ENCODE measurements at regions not wholly inside any gene's neighbourhood (a gene's known extent, or its start where the extent isn't known, plus 50 kb on each side); places are given as distances from the start of the nearest gene placed in this dataset.

DNA sequence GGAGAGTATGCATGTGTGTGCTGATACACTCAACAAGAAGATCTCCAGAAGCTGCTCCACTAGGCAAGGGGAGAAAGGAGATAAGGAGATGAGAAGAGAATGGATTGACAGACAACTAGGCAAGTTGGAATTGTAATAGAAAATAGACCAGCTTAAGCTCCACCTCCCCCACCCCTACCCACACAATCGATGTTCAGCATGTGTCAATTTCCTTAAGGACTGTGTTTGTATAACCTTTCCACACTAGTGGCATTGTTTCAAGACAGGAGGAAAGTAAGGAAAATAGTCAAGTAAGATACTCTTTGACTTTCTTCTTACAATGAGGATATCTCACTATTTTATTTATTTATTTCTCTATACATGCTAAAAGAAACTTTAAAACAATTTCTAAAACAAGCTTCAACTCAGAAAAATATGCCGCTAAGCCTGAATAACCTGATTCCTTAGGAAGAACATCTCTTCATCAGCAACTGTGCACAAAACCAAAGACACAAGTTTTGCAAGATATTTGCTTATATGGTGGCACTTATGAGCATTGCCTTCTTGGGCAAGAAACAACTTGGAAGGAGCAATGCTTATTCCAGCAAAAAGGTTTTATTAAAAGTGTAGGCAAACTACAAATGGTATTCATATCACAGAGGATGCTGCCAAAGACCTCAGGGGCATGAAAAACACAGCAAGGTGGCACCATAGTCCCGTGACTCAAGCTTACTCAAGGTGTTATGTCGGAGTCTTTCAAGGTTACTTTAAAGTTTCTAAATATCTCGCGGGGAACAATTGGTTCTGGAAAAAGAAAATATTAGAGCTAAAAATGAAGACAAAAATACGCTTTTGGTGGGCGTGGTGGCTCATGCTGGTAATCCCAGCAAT, 249.1 kb downstream of the COL12A1 start:
- no peaks in the 10 kb centered on the region for H3K36me3 ChIP-seq (ENCODE audit: control insufficient read depth in 2 of 2, insufficient read depth in 2 of 2, low read length in 2 of 2)
- H3K27me3 ChIP-seq (ENCODE audit: control insufficient read depth in 1 of 2, insufficient read depth in 2 of 2, low read length in 2 of 2), result no peaks in the 10 kb centered on the region
- no peak overlapping the region for H3K27ac ChIP-seq (ENCODE audit: low read length)
- H3K4me1 ChIP-seq (ENCODE audit: control insufficient read depth, insufficient read depth, low read length), result no peaks in the 10 kb centered on the region
- no peaks in the 10 kb centered on the region for H3K9me3 ChIP-seq (ENCODE audit: control insufficient read depth in 2 of 2, low read length in 2 of 2)
- H3K4me3 ChIP-seq (ENCODE audit: low read length in 2 of 2), result no peak overlapping the region
- no peak overlapping the region for H3K9ac ChIP-seq (ENCODE audit: low read length in 2 of 2)

DNA sequence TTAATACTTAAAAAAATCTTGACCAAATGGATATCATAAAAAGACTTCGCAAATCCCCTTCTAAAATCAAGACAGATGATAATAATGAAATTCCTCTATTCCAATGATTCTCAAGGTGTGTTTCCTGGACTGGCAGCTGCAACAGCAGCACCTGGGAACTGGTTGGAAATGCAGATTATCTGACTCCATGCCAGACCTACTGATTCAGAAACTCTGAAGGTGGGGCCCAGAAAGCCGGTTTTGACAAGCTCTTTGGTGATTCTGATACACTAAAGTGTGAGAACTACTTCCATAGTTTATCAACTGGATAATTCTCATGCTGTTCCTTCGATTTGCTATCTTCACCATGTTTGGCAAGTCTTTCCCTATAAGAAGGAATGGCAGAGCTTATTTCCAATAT, 252.1 kb downstream of the COL12A1 start:
- Histone ChIP-seq H3K4me1 (ENCODE audit: control insufficient read depth, insufficient read depth, low read length) (no peaks in the 10 kb centered on the region), H3K4me3 (ENCODE audit: low read length in 2 of 2) (no peak overlapping the region), H3K9me3 (ENCODE audit: control insufficient read depth in 2 of 2, low read length in 2 of 2) (no peaks in the 10 kb centered on the region), H3K27me3 (ENCODE audit: control insufficient read depth in 1 of 2, insufficient read depth in 2 of 2, low read length in 2 of 2) (no peaks in the 10 kb centered on the region), H3K36me3 (ENCODE audit: control insufficient read depth in 2 of 2, insufficient read depth in 2 of 2, low read length in 2 of 2) (no peaks in the 10 kb centered on the region), H3K9ac (ENCODE audit: low read length in 2 of 2) (no peak overlapping the region), H3K27ac (ENCODE audit: low read length) (no peak overlapping the region)

DNA sequence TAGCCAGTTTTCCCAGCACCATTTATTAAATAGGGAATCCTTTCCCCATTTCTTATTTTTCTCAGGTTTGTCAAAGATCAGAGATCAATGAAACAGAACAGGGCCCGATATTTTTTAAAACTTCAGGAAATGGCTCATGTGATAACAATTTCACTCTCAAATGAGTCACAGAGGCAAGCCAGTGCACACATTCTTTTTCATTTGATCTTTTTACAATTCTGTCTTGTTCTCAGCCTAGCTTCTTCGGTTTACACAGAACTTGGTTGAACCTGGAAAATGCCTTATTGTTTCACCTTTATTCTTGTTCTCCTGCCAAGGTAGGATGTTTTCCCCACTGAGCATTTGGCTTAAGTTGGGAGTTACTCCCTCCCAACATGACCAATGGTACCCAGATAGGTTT, 258.9 kb downstream of the COL12A1 start:
- Histone ChIP-seq H3K9ac (ENCODE audit: low read length in 2 of 2) (no peak overlapping the region), H3K36me3 (ENCODE audit: control insufficient read depth in 2 of 2, insufficient read depth in 2 of 2, low read length in 2 of 2) (no peaks in the 10 kb centered on the region), H3K9me3 (ENCODE audit: control insufficient read depth in 2 of 2, low read length in 2 of 2) (no peaks in the 10 kb centered on the region), H3K27me3 (ENCODE audit: control insufficient read depth in 1 of 2, insufficient read depth in 2 of 2, low read length in 2 of 2) (no peaks in the 10 kb centered on the region), H3K4me3 (ENCODE audit: low read length in 2 of 2) (no peak overlapping the region), H3K27ac (ENCODE audit: low read length) (no peak overlapping the region), H3K4me1 (ENCODE audit: control insufficient read depth, insufficient read depth, low read length) (no peaks in the 10 kb centered on the region)

DNA sequence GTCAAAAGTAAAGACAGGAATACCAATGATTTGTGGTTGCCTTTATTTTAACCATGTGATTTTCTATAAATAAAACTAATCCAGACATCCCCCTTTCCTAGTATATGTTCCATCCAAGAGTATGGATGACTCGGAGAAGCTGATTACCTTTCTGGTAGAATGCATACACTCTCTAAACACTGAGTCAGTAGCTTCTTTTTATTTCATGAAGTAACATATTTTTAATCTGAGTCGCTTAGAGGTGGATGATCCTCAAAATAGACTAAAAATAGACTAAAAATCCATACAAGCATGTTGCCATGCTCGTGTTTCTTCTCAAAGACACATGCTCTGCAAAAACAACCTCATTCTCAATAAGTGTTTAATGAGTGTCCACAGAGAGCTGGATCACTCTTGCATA, 263.7 kb downstream of the COL12A1 start:
- Histone ChIP-seq H3K27me3 (ENCODE audit: control insufficient read depth in 1 of 2, insufficient read depth in 2 of 2, low read length in 2 of 2) (no peaks in the 10 kb centered on the region), H3K9ac (ENCODE audit: low read length in 2 of 2) (no peak overlapping the region), H3K27ac (ENCODE audit: low read length) (no peak overlapping the region), H3K9me3 (ENCODE audit: control insufficient read depth in 2 of 2, low read length in 2 of 2) (no peaks in the 10 kb centered on the region), H3K36me3 (ENCODE audit: control insufficient read depth in 2 of 2, insufficient read depth in 2 of 2, low read length in 2 of 2) (no peaks in the 10 kb centered on the region), H3K4me1 (ENCODE audit: control insufficient read depth, insufficient read depth, low read length) (no peaks in the 10 kb centered on the region), H3K4me3 (ENCODE audit: low read length in 2 of 2) (no peak overlapping the region)

DNA sequence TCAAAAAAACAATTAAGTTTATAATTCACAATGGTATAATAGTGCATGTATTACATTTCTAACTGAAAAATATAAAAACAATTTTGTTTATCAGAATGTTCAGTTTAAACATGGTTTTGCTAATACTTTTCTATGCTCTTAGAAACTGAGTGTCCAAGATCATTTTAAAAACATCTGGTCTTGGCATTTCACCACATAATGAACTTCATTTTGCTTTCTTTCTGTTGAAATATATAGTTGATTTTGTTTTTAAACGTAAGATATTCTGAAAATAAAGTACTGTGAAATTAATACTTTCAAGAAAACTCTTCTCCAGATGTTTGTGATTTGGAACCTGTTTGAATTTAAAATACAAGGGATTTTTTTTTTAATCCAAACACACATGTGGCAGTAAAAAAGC, 264.4 kb downstream of the COL12A1 start:
- no peak overlapping the region for H3K9ac ChIP-seq (ENCODE audit: low read length in 2 of 2)
- no peaks in the 10 kb centered on the region for H3K9me3 ChIP-seq (ENCODE audit: control insufficient read depth in 2 of 2, low read length in 2 of 2)
- no peak overlapping the region for H3K4me3 ChIP-seq (ENCODE audit: low read length in 2 of 2)
- H3K27me3 ChIP-seq (ENCODE audit: control insufficient read depth in 1 of 2, insufficient read depth in 2 of 2, low read length in 2 of 2), result no peaks in the 10 kb centered on the region
- H3K27ac ChIP-seq (ENCODE audit: low read length), result no peak overlapping the region
- no peaks in the 10 kb centered on the region for H3K36me3 ChIP-seq (ENCODE audit: control insufficient read depth in 2 of 2, insufficient read depth in 2 of 2, low read length in 2 of 2)
- H3K4me1 ChIP-seq (ENCODE audit: control insufficient read depth, insufficient read depth, low read length), result no peaks in the 10 kb centered on the region

DNA sequence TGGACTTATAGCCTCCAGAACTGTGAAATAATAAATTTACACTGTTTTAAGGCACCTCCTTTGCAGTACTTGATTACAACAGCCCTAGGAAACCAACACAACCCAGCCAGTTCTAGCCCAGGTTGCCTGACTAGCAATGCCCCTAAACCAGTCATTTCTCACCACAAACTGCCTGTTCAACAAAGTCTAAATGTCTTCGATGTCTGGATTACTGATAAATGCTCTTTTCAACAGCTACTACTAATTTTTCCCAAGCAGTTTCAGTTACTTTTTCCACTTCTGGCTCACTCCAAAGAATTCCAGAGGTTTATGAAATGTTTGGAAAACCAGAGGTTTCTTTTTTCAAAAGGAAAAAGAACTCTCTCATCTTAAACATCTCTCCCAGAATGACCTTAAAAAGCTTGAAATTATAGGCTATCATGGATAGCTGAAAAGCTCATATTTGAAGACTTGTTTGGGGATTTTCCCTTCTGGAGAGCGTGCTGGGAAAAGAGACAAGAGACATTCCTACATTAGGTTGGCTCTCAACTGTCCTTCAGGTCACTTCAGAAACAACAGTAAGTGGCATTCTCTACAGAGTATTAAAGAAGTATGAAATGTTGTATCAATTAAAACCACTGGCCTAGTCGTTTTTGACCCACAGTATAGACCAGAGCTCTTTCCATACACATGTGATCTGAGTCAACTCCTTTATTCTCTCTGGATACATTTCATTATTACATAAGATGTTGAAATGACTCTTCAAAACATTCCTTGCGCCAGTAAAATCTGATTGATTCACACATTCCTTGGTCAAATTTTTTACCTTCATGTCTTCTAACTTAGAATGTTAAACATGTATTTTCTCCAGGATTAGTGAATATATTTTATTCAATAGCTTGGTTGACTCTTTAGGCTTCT, 265.9 kb downstream of the COL12A1 start:
- Histone ChIP-seq H3K36me3 (ENCODE audit: control insufficient read depth in 2 of 2, insufficient read depth in 2 of 2, low read length in 2 of 2) (no peaks in the 10 kb centered on the region), H3K4me3 (ENCODE audit: low read length in 2 of 2) (no peak overlapping the region), H3K27ac (ENCODE audit: low read length) (no peak overlapping the region), H3K27me3 (ENCODE audit: control insufficient read depth in 1 of 2, insufficient read depth in 2 of 2, low read length in 2 of 2) (no peaks in the 10 kb centered on the region), H3K9me3 (ENCODE audit: control insufficient read depth in 2 of 2, low read length in 2 of 2) (no peaks in the 10 kb centered on the region), H3K4me1 (ENCODE audit: control insufficient read depth, insufficient read depth, low read length) (no peaks in the 10 kb centered on the region), H3K9ac (ENCODE audit: low read length in 2 of 2) (no peak overlapping the region)

DNA sequence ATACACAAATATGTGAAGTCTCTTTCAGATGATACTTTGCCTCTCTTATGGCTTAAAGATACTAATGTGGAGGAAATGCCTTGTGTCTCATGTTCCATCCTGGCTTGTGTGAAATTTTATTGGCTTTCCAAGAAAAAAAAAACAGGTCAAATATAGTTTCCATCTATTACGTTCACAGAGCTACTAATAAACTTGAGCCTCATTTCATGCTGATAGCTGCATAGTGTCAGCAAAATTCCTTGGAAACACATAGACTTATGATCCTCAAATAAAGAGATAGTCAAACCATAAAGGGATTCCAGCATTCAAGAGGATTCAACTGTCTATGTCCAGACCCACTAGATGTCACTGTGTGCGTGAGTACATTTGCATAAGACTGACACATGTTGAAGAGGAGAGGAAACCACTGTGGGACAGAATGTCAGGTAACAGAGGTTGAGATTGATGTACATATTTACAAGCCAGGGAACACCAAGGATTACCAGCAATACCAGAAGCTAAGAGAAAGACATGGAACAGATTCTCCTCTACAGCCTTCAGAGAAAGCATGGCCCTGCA, 266.6 kb downstream of the COL12A1 start:
- Histone ChIP-seq H3K4me3 (ENCODE audit: low read length in 2 of 2) (no peak overlapping the region), H3K27ac (ENCODE audit: low read length) (no peak overlapping the region), H3K9ac (ENCODE audit: low read length in 2 of 2) (no peak overlapping the region), H3K4me1 (ENCODE audit: control insufficient read depth, insufficient read depth, low read length) (no peaks in the 10 kb centered on the region), H3K27me3 (ENCODE audit: control insufficient read depth in 1 of 2, insufficient read depth in 2 of 2, low read length in 2 of 2) (no peaks in the 10 kb centered on the region), H3K36me3 (ENCODE audit: control insufficient read depth in 2 of 2, insufficient read depth in 2 of 2, low read length in 2 of 2) (no peaks in the 10 kb centered on the region), H3K9me3 (ENCODE audit: control insufficient read depth in 2 of 2, low read length in 2 of 2) (no peaks in the 10 kb centered on the region)

DNA sequence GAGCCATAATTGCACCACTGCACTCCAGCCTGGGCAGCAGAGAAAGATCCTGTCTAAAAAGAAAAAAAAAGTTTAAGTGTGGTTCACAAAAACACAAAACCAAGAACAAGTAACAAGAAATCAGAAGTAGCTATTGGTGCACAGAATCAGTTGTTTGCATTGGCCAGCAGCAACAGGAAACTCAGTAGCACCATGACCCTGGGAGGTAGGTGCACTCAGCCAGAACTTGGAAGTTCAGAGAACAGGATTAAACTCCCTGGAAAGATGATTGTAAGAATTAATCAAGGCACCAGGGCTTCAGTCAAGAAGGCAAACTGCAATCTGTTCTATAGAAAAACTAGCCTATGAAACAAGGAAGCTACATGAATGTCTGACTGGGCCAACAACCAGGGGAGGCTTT, 267.9 kb downstream of the COL12A1 start:
- Histone ChIP-seq H3K36me3 (ENCODE audit: control insufficient read depth in 2 of 2, insufficient read depth in 2 of 2, low read length in 2 of 2) (no peaks in the 10 kb centered on the region), H3K27me3 (ENCODE audit: control insufficient read depth in 1 of 2, insufficient read depth in 2 of 2, low read length in 2 of 2) (no peaks in the 10 kb centered on the region), H3K9ac (ENCODE audit: low read length in 2 of 2) (no peak overlapping the region), H3K4me3 (ENCODE audit: low read length in 2 of 2) (no peak overlapping the region), H3K4me1 (ENCODE audit: control insufficient read depth, insufficient read depth, low read length) (no peaks in the 10 kb centered on the region), H3K9me3 (ENCODE audit: control insufficient read depth in 2 of 2, low read length in 2 of 2) (no peaks in the 10 kb centered on the region), H3K27ac (ENCODE audit: low read length) (no peak overlapping the region)

DNA sequence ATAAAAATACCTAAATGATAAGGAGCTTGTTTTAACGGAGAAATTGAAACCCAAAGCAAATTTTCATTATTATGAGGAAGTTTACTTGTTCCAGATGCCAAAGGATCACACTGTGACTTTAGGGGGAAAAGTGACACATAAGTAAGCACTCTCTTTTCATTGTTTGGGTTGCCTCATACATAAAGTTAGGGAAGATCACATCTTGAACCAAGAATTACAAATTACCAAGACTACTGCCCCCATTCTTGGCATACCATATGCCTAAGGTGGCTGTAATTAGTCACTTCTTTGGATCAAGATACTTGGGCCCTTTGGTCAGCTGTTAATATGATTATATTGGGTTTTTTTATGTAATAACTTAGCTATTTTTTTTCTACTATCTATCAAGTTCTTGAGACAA, 269.0 kb downstream of the COL12A1 start:
- Histone ChIP-seq H3K36me3 (ENCODE audit: control insufficient read depth in 2 of 2, insufficient read depth in 2 of 2, low read length in 2 of 2) (no peaks in the 10 kb centered on the region), H3K9me3 (ENCODE audit: control insufficient read depth in 2 of 2, low read length in 2 of 2) (no peaks in the 10 kb centered on the region), H3K4me1 (ENCODE audit: control insufficient read depth, insufficient read depth, low read length) (no peaks in the 10 kb centered on the region), H3K27me3 (ENCODE audit: control insufficient read depth in 1 of 2, insufficient read depth in 2 of 2, low read length in 2 of 2) (no peaks in the 10 kb centered on the region), H3K9ac (ENCODE audit: low read length in 2 of 2) (no peak overlapping the region), H3K27ac (ENCODE audit: low read length) (no peak overlapping the region), H3K4me3 (ENCODE audit: low read length in 2 of 2) (no peak overlapping the region)

DNA sequence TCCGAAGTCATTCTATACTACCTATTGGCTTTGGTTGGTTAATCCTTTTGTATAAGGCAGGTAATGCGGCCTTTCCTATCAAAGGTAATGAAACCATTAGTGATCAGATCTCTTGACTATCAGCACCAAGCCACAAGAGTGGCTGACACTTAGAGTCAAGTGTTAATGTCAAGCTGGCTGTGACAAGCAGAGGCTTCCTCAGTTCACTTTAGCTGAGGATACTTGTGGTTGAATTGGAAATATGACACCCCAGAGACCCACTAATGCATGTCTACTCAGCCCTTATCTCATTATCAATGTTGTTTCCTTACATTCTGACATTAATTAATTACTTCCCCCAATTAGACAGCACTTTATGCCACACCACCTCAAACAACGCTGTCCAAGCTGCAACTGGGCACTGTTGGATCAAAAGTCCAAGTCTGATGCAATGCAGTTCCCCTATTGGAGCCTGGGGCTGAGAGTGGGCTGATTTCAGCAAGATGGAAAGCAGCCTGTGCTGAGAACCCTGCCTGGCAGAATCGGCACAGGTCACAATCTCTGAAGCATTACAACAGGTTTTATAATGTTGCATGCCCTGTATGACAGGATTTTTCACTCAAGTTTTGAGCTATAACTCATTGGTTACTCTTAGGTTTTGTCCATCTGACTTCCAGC, 273.5 kb downstream of the COL12A1 start:
- H3K9me3 ChIP-seq (ENCODE audit: control insufficient read depth in 2 of 2, low read length in 2 of 2), result no peaks in the 10 kb centered on the region
- no peak overlapping the region for H3K4me3 ChIP-seq (ENCODE audit: low read length in 2 of 2)
- no peaks in the 10 kb centered on the region for H3K36me3 ChIP-seq (ENCODE audit: control insufficient read depth in 2 of 2, insufficient read depth in 2 of 2, low read length in 2 of 2)
- no peaks in the 10 kb centered on the region for H3K4me1 ChIP-seq (ENCODE audit: control insufficient read depth, insufficient read depth, low read length)
- no peak overlapping the region for H3K9ac ChIP-seq (ENCODE audit: low read length in 2 of 2)
- H3K27me3 ChIP-seq (ENCODE audit: control insufficient read depth in 1 of 2, insufficient read depth in 2 of 2, low read length in 2 of 2), result no peaks in the 10 kb centered on the region
- H3K27ac ChIP-seq (ENCODE audit: low read length), result no peak overlapping the region

Data from stomach smooth muscle (tissue), 2 donors.